ENCODE measurements at regions not wholly inside any gene's neighbourhood (a gene's known extent, or its start where the extent isn't known, plus 50 kb on each side); places are given as distances from the start of the nearest gene placed in this dataset.

GRCh38 chr13:69423844-69424243 lies 683.8 kb upstream of the ATXN8OS start:
- DNase-seq (ENCODE audit: low read depth) = no peak
- TF ChIP-seq CTCF (IDR thresholded peaks at IDR 0.05; ENCODE audit: insufficient read depth, low read length, severe bottlenecking) = no peak
- peak; percentile 58 for FAIRE-seq
- H3K4me3 ChIP-seq (ENCODE audit: low read depth, low read length) = no peak overlapping the region
- no peaks in the 10 kb centered on the region for H3K27me3 ChIP-seq (ENCODE audit: control insufficient read depth, insufficient read depth, low read length)
- no peaks in the 10 kb centered on the region for H3K36me3 ChIP-seq (ENCODE audit: control insufficient read depth, insufficient read depth, low read length)

- no peak for FAIRE-seq
- H3K36me3 ChIP-seq (ENCODE audit: control insufficient read depth, insufficient read depth, low read length) = no peaks in the 10 kb centered on the region
- no peaks in the 10 kb centered on the region for H3K27me3 ChIP-seq (ENCODE audit: control insufficient read depth, insufficient read depth, low read length)
- DNase-seq (ENCODE audit: low read depth) = no peak
- H3K4me3 ChIP-seq (ENCODE audit: low read depth, low read length) = no peak overlapping the region
- no peak for TF ChIP-seq CTCF (IDR thresholded peaks at IDR 0.05; ENCODE audit: insufficient read depth, low read length, severe bottlenecking)
Observed at GRCh38 chr13:69418319-69418718, 689.3 kb upstream of the ATXN8OS start.

- Histone ChIP-seq H3K36me3 (ENCODE audit: control insufficient read depth, insufficient read depth, low read length) (no peaks in the 10 kb centered on the region), H3K27me3 (ENCODE audit: control insufficient read depth, insufficient read depth, low read length) (no peaks in the 10 kb centered on the region), H3K4me3 (ENCODE audit: low read depth, low read length) (no peak overlapping the region)
- TF ChIP-seq CTCF (IDR thresholded peaks at IDR 0.05; ENCODE audit: insufficient read depth, low read length, severe bottlenecking) = no peak
- no peak for FAIRE-seq
- DNase-seq (ENCODE audit: low read depth) = no peak
Observed at GRCh38 chr13:69410761-69411160, 696.9 kb upstream of the ATXN8OS start.

DNA sequence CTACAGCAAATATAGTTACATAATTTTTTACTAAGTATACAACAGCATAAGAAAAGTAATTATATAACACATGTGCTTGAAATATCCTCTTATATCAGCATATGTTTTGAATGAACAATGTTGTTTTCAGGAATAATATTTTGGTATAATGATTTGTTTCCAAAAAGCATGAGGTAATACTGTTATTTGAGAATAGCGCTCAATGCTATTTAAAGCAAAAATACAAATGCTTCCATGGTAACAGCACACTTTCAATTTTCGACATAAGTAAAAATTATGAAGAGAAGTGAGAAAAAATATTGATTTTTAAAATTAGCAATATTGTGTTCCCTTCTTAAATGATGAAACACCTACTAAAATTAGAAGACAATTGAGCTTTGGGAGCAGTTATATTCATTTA lies 715.9 kb upstream of the ATXN8OS start:
- Histone ChIP-seq H3K36me3 (ENCODE audit: control insufficient read depth, insufficient read depth, low read length) (no peaks in the 10 kb centered on the region), H3K27me3 (ENCODE audit: control insufficient read depth, insufficient read depth, low read length) (no peaks in the 10 kb centered on the region), H3K4me3 (ENCODE audit: low read depth, low read length) (no peak overlapping the region)
- DNase-seq (ENCODE audit: low read depth) (no peak), FAIRE-seq (no peak)
- TF ChIP-seq CTCF (IDR thresholded peaks at IDR 0.05; ENCODE audit: insufficient read depth, low read length, severe bottlenecking) = no peak

DNA sequence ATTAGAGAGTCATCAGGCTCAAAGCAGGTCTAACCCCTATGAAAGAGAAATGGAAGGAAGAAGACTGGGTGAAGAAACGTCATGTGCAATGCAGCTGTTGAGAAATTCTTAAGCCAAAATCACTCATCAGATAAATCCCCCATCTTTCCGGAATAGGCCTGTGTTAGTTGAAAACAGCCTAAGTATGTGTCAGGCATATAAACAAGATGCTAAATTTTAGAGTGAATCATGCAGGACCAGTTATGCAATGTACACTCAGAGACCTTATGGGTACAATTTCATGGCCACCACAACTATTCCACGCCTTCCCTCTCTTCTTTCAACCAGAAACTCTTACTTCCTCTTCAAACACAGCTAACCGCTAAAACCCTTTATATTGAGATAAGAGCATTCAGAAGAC lies 717.7 kb upstream of the ATXN8OS start:
- no peak for TF ChIP-seq CTCF (IDR thresholded peaks at IDR 0.05; ENCODE audit: insufficient read depth, low read length, severe bottlenecking)
- no peak for DNase-seq (ENCODE audit: low read depth)
- H3K27me3 ChIP-seq (ENCODE audit: control insufficient read depth, insufficient read depth, low read length) = no peaks in the 10 kb centered on the region
- no peak for FAIRE-seq
- H3K4me3 ChIP-seq (ENCODE audit: low read depth, low read length) = no peak overlapping the region
- H3K36me3 ChIP-seq (ENCODE audit: control insufficient read depth, insufficient read depth, low read length) = no peaks in the 10 kb centered on the region

GRCh38 chr13:69373747-69374425 lies 733.7 kb upstream of the ATXN8OS start:
- no peak for TF ChIP-seq CTCF (IDR thresholded peaks at IDR 0.05; ENCODE audit: insufficient read depth, low read length, severe bottlenecking)
- DNase-seq (ENCODE audit: low read depth) (no peak), FAIRE-seq (no peak)
- H3K36me3 ChIP-seq (ENCODE audit: control insufficient read depth, insufficient read depth, low read length) = no peaks in the 10 kb centered on the region
- H3K4me3 ChIP-seq (ENCODE audit: low read depth, low read length) = no peak overlapping the region
- H3K27me3 ChIP-seq (ENCODE audit: control insufficient read depth, insufficient read depth, low read length) = no peaks in the 10 kb centered on the region
